GM21390 (cell line): ENCODE measurements at regions not wholly inside any gene's neighbourhood (a gene's known extent, or its start where the extent isn't known, plus 50 kb on each side); places are given as distances from the start of the nearest gene placed in this dataset.

Experiments
- ATAC-seq: cut with Tn5 transposase; IDR thresholded peaks from one replicate; pipeline ENCODE4 v1.9.1; 2021; ENCODE audit not compliant: unreplicated experiment

- no peak for ATAC-seq
Observed at GRCh38 chr1:69410457-69410850, 157.3 kb upstream of the LRRC7 start.

- ATAC-seq, result no peak
Observed at GRCh38 chr1:69410893-69411292, 156.8 kb upstream of the LRRC7 start.

- ATAC-seq, result no peak
Observed at GRCh38 chr1:69411617-69412016, 156.1 kb upstream of the LRRC7 start.

GRCh38 chr1:69413129-69413528, 154.6 kb upstream of the LRRC7 start:
- ATAC-seq, result no peak

GRCh38 chr1:69414574-69414973, 153.1 kb upstream of the LRRC7 start:
- ATAC-seq, result no peak

GRCh38 chr1:69421286-69421685, 146.4 kb upstream of the LRRC7 start:
- ATAC-seq, result no peak

- no peak for ATAC-seq
Observed at GRCh38 chr1:69425871-69426270, 141.9 kb upstream of the LRRC7 start.

DNA sequence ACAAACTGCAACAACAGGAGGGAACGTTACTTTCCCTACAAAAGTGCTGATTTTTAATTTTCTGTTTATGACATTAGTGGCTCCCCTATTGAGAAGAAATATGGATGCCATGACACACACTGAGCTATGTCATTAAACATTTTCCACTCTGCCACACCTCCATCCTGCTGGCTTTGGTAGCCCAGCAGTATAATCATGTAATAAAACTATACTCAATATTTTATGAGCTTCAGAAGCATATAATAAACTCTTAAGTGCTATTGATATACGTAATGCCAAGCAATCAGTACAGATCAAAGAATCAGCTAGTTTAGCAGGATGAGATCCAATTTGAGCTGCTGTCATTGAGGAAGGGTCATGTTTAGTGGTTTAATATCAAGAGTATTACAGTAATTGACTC, 141.3 kb upstream of the LRRC7 start:
- ATAC-seq, result no peak

DNA sequence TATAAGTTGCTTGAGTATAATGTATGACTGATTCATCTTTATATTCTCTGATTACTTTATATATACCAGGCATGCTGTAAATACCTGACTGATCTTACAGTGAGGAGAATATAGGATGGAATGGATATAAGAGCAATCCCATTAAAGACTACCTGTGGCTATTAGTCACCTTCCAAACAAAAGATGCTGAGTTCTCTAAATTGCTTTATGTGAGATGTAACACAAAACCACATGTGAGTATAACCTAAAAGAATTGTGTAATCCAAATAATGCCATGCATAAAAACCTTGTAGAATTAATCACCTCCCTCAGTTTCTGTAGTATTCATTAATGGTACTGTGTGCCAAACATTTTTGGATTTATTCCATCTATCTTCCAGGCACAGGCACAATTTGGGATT, 134.6 kb upstream of the LRRC7 start:
- no peak for ATAC-seq

DNA sequence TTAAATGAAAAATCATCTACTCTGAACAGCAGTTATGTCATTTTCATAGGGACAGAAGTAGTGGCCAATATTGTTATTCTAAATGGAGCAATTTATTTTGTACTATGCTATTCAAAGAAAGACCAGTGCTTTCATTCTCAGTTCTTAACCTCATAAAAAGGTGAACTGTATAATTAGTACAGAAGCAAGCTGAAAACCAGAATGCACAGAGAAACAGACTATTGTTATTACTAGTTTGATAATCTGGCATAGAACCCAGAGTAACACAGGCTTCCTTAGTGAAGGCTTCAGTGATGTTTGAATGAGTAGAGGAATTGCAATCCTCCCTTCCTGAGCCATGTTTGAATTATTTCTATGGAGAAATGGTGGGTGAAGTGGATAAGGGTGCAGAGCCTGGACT, 131.6 kb upstream of the LRRC7 start:
- ATAC-seq, result no peak

- ATAC-seq, result no peak
Observed at GRCh38 chr1:69438056-69438795, 129.5 kb upstream of the LRRC7 start.

DNA sequence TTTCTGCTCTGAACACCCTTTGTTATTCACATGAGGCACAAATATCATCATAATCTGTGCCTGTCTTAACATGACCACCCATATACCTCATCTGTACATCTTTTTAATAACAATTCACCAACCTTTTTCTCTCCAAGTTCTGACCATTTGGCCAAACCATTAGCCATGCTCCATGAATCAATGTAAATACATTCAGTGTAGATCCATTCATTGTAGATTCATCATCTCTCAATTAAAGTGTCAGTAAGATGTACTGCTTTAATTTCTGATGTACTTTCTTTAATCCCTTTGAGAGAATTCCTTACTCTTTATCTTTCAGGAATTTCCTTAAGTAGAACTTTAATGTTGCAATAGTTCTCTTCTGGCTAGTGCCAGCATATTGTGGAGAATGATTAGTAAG, 126.2 kb upstream of the LRRC7 start:
- no peak for ATAC-seq

DNA sequence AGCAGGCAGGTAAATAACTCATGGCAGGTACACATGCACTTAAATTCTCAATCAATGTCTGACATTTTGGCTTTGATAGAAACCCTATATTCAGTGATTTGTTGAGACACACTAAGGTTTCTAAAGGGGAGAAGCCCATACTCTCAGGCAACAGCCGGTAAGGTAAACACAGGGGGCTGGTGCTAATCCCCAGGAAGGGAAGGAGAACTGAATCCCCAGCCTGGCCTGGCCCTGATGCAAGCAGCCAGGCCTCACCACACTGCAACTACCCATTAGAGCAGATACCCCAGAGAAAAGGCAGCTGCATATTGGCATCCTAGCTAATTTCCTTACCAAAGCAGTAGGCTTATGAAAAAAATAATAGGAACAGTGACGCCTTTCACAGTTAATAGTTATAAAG, 116.5 kb upstream of the LRRC7 start:
- ATAC-seq, result no peak

DNA sequence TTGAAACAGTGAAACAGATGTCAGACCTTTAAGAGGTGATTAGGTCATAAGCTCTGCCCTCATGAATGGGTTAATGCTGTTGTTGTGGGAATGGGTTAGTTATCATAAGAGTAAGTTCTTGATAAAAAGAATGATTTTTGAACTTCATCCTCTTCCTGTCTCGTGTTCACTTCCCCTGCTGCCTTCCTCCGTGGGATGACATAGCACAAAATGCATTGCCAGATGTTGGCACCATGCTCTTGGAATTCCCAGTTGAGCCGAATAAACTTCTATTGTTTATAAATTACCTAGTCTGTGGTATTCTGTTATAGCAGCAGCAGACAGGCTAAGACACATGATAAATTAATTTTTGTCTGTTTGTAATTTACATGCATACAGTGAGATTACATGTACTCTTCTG, 112.0 kb upstream of the LRRC7 start:
- ATAC-seq, result no peak

DNA sequence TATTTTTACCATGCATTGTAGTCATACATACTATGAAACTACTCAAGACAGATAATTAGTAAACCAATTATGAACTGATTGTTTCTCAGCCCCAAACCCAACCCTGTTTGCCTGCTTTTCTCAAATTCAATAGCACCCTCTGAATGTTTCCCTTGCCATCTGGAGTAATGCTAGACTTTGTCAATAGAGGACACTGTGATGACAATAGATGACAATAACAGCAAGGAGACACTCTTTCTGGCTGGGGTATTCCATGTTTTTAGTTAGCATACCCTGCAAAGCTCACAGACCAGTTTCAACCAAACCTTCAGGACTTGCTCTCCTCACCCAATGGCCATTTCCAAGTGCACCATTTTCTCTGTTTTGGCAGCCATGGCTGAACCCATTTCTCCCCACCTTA, 108.5 kb upstream of the LRRC7 start:
- no peak for ATAC-seq

GRCh38 chr1:69475021-69475420, 92.7 kb upstream of the LRRC7 start:
- ATAC-seq, result no peak

DNA sequence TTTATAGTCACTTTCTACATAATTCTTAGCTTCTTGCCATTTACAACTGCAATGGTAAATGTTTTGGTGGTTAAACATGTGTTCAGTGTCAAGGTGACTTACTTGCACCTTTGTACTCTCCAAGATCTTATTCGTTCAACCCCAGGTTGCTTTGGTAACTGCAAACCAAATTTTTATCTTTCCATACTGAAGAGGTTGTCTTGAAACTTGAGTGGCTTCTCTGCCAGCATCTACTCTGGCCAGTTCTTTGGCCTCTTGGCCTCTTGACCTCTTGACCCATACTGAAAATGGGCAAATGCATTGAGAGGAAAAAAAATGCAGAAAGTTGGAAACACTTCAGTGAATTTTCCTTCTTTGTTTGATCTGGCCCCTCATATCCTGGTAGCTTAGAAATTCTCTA, 88.0 kb upstream of the LRRC7 start:
- no peak for ATAC-seq

GRCh38 chr1:69483246-69483645, 84.5 kb upstream of the LRRC7 start:
- no peak for ATAC-seq

GRCh38 chr1:69485616-69486015, 82.1 kb upstream of the LRRC7 start:
- no peak for ATAC-seq

DNA sequence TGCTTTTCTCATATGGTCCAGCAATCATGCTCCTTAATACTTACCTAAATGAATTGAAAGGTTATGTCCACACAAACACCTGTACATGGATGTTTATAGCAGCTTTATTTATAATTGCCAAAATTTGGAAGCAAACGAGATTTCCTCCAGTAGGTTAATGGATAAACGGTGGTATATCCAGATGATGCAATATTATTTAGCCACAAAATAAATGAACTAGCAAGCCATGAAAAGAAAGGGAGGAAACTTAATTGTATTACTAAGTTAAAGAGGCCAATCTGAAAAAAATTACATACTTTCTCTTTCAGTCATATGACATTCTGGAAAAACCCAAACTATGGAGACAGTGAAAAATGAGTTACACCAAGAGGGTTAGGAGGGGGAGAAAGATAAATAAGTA, 76.3 kb upstream of the LRRC7 start:
- ATAC-seq, result no peak

DNA sequence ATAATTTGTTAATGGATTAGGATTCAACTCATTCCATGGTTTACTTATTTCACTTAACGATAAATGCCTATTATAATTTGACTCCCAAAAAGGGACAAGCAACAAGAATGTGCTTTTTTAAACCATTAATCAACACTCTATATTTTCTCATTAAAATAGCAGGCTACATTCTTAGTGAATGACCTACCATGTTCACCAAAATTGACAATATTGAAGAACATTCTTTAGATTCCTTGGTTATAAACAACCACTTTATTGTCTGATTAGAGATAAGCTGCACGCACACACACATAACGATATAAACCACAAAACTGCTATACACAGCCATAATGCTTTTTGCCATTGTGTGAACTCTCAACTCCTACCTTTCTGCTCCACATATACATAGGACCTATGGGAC, 75.4 kb upstream of the LRRC7 start:
- no peak for ATAC-seq

- ATAC-seq, result no peak
Observed at GRCh38 chr1:69494221-69494620, 73.5 kb upstream of the LRRC7 start.

GRCh38 chr1:69497441-69498221, 70.1 kb upstream of the LRRC7 start:
- no peak for ATAC-seq
